GM21528 (cell line): ENCODE measurements at regions not wholly inside any gene's neighbourhood (a gene's known extent, or its start where the extent isn't known, plus 50 kb on each side); places are given as distances from the start of the nearest gene placed in this dataset.

ENCODE experiments used
- ATAC-seq: cut with Tn5 transposase; IDR thresholded peaks from one replicate; pipeline ENCODE4 v1.9.1; 2021; ENCODE audit warnings: mild to moderate bottlenecking, moderate library complexity; ENCODE audit not compliant: unreplicated experiment, low FRiP score

DNA sequence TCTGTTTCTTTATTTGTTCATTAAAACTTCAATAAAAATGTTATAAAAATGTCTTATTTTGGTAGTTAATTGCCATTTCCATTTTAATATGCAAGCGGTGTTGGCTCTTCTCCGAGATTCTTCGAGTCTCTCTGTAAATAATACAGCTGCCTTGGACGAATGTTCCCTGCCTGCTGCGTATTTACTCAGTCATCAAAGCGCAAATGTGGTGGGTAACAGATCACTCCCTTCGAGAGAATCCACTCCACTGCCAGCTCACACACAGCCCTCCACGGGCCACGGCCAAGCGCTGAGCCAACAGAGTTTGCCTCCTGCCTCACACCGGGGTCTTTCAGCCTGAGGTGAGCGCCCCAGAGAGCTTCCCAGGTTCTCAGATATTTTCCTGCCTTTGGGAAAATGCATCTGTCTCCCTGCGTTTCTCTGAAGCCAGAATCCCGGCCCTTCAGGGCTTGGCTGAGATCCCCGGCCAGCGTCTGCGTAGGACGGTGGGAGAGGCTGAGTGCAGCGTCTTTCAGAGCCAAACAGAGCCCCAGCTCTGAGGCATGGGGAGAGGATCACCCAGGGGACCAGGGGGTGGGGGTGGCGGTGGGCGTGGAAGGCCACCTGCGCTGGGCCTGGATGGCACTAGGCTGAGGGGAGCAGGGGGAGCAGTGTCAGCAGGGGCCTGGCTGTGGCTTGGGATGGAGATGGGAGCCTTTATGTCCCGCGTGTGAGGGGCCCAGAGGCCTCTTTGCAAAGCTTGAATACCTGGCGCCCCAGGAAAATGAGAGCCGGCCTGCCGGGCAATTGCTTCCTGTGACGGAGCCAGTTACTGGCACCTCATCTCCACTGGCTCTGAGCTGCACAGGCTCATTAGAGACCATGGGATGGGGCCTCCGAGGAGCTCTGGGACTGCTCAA lies 248.7 kb downstream of the RBFOX3 start:
- ATAC-seq = no peak

DNA sequence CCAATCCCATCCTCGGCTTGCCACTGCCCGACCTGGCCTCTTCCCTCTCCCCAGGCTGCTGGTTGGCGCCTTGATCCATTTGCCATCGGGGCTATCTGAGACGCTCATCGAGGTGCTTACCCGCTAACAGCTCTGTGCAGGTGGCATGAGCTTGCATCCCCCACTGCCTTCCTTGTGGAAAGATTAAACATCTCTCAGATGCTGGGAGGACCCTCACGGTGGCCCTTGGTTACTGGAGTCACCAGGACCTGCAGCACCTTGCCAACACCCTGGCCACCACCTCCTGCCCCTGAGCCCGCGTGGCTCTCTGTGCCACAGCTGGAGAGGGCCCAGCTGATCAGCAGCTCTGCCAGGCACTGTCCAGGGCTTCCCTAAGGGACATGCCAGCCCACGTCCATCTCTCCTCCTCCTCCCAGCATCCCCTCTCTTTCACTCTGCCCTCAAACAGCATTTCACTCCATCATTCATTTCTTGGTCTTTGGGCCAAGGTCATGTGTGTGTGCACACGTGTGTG lies 249.6 kb downstream of the RBFOX3 start:
- ATAC-seq = no peak

DNA sequence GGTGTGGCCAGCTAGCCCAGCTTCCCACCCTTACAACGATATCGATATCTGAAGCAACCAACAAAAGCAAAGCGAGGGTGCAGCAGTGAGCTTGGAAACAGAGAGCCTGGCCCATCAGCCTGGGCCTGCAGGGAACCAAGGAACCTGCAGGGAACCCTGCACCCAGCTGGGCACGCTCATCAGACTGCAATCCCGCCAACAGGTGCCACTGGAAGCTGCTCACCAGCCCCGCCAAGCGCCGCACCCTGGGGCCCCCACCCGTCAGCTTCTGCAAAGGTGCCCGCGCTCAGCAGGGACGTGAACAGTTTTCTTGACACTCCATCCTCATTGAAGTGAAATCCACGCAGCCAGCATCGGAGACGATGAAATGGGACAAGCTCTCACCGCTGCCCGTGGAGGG lies 250.7 kb downstream of the RBFOX3 start:
- ATAC-seq = no peak

DNA sequence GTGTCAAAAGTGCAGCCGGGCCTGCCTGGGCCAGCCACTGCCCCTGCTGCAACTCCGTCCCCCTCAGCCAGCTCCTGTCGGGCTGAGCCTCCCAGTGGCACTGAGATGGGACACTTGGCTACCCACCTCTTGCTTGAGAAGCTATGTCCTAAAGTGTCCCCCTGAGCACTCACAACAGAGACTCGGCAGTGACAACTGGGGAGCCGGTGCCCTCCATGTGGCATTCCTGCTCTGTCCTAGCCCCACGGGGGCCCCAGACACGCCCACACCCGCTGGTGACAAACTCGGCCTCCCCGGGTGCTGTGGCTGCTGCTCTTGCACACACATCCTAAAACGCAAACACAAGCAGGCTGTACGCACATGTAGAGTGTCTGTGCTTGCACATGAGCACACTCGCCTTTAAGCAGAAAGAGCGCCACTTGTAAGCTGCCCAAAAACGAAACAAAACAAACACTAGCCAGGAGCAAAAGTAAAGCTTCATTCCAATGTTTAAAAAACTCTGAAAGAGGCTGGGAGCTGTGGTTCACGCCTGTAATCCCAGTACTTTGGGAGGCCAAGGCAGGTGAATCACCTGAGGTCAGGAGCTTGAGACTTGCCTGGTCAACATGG lies 253.9 kb downstream of the RBFOX3 start:
- no peak for ATAC-seq

DNA sequence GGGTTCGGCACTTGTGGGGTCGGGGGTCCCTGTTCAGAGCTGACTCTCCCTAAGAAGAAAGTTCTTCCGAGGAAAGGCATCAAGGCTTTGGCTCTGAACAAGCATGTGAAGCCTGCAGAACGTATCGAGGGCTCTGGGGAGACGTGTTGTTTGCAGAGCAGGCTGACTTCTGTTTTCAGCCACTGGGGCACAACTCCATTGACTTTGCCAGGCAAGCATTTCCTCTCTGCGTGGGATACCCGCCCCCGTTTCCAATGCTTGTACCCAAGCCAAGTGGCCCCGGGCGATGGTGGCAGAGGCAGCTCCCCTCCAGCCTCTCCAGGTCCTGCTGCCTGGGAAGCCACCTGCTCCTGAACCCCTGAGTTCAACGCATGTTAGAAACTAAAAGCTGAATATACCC lies 255.7 kb downstream of the RBFOX3 start:
- ATAC-seq = no peak

DNA sequence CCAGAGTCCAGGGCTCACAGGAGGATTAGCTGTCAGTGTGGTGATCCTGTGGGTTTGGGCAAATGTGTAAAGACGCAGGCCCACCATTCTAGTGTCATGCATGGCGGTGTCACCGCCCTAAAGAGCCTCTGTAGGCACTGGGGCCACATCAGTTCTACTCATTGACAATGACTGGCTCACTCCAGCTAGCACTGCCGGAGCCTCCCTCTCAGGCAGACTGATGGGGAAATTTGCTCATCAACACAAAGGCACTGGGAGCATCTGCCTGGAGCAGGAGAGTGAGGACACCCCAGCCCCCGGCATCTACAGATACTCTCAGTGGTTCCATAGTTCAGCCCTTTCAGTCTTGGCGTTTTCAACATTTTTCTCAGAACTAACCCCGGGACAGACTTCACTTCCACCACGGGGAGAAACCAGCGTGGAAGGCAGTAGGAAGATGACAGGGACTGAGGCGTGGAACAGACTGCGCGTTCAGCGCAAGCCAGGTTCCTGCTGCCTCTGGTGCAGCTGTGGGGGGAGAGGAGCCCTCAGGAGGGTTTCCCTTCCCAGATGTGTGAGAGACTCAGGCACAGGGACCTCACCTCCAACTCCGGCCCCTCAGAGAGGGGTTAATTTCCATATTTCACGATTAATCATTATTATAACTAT lies 256.6 kb downstream of the RBFOX3 start:
- no peak for ATAC-seq

DNA sequence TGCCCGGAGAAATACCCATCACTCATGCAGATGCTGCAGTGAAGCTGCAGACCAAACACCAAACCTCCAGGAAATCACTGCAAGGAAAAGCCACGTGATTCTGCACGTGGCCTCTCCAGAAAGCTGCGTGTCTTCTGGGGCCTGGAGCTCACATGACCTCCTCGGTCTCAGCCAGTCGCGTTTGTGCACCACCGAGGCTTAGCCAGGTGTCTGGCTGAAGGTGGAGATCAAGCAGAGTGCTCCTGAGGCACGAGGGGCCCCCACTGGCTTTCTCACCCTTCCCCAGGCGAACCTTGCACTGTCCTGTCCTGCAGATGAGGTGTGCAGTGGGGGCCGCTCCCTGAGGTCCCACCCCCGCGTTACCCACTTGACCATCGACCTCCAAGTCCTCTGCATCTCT lies 257.3 kb downstream of the RBFOX3 start:
- no peak for ATAC-seq

DNA sequence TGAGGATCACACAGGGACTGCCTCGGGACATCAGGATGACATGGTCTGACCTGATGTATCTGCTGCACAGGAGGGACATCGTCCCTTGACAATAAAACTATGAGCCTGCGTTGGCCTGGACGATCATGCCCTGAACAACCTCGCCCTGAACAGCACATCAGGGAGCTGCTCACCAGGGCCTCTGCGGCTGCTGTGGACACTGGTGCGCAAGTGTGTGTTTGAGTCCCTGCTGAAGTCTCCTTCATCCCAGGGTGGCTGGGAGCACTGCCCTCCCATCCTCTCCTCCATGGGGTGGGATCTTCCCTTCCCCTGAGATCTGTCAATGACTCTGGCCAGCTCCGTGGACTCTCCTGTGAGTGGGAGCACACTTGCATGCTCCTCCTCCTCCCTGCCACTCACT lies 257.8 kb downstream of the RBFOX3 start:
- ATAC-seq = no peak

DNA sequence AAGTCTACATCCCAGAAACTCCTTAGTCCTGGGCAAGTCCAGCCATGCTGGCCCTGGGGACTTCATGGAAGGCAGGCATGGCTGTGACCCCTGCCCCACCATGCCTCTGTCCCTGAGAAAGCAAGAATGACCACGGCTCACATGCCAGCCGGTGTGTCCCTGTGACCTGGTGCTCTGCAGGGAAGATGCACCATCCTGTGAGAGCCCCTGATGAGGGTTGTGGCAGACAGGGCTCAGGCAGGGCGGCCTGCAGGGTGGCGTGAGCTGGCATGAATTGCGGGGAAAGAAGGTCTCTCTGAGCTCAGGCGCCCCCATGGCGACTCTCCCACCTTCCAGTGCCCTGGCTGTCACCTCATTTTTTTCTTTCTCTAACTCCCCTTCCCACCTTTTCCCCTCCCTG lies 260.3 kb downstream of the RBFOX3 start:
- no peak for ATAC-seq

DNA sequence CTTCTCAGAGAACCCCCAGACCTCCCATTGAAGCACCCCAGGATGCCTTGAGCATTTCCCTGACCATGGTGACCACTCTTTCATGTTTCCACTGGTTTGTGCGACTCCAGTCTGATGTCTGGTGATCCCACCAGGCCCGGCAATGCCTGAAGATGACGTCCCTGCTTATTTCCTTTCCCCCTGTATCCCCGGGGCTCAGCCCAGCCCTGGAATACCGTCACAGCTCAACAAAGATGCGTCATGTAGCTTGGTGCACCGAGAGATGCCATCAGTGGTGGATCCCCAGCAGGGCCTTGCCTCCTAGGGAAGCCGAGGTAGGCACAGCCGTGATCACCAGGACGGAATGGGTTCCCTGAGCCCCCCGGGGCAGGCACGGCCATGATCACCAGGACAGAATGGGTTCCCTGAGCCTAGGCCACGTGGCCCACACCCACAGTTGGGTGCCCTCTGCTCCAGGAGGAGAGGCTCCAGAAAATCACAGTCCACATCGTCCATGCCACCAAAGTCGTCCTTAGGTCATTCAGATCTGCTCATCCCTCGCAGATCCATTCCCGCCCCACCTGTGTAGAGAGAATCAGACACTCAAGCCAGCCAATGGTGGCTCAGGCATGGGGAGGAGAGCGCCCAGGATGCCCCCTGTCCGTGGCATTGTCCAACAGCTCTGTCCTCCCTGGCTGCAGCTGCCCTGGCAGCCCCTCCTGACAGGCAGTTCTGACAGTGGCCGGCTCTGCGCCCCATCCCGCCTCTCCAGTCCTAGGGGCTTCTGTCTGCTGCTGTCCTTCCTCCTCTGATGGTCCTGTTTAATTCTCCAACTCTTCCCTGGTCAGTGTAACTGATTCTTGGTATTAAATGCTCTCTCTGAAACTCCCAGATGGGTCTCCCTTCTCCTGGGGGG lies 261.1 kb downstream of the RBFOX3 start:
- ATAC-seq = no peak

DNA sequence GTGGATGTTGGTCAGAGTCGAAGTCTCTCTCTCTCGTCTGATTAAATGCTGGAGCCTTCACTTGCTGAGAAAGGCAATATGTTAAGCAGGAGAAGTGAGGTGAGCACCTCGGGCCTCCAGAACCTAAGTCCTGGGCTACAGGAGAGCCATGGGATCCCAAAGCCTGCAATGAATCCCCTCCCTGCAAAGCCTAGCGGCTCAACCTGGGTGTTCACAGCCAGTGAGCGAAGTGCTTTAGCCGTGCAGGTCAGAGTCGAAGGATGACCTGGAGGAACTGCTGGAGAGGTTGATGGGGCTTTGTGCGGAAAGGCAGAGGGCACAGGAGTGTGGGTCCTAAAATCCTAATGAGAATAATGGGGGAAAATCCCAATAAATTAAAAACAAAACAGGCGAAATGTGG lies 267.8 kb downstream of the ENGASE start:
- ATAC-seq = no peak

DNA sequence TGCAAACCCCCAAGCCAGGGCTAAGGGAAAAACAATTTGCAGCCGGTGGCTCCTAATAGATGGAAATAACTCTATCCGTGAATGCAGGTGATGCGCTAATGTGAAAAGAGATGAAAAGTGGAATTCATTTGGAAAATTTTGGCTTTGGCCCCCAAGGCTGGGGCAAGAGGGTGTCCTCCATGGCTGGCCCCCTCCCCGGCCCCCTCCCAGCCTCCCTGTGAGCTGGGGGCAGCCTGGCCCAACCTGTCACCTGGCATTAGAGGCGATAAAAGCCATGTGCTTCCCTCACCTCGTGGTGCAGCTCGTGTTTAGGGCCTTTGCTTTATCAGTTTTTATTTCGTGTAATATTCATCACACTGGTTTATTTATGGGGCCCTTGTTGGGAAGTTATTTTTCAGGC lies 267.2 kb downstream of the ENGASE start:
- ATAC-seq = no peak

DNA sequence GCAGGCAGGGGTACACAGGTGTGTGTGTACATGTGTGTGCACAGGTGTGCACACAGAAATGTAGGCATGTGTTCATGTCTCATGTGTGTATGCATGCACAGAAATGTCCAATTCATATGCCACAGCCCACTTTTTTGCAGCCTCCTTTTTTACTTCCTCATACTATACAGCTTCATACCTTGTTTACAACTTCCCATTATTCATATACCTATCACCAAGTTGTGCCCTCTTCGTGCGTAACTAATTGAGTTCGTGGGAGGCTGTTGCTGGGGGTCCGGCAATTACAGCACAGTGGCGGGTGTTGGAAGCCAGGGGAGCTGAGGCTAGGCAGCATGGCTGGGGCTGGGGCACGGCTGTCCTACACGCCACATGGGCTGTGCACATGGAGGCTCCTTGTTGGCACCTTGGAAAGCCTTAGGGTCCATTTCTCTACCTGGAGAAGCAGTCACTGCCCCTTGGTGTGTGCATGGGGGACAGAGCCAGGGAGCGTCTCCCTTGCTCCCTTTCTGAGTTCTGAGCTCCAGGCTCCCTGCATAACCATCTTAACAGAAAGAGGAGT lies 266.7 kb downstream of the ENGASE start:
- peak; percentile 20 for ATAC-seq

DNA sequence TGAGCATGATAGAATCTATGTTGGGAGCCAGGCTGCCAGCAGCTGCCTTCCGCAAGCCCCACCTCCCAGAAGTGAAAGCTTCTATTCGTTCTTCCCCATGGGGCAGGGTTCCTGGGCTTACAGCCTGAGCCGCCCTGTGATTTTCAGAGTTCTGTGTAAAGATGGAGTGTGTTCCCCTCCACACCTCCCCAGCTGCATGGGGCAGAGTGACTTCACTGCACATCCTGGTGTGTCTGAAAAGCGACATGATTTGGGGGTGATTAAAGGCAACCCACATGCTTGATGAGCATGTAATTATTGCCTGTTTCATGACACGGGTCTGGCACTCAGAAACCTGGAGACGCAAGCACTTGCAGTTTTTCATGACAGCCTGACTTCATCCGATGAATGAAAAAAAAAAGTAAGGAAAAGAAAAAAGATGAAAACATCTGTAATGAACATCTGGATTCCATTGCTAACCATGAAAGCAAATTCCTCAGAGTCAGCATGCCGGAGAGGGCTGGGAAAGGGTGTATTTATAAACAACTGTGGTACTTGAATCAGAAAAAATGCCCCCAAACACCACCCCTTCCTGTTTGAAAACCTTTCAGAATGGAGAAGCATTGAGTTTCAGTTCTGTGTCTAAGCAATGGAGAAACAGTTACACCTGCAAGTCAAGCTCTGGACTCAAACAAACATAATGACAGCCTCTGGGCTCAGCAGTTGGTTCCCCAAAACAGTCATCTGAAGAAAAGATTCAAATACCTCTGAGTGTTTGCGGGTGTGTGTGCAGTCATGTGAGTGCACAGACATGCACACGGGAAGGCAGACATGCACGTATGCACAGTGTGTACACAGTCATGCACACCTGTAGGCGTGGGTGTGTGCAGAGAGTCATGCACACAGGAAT lies 266.0 kb downstream of the ENGASE start:
- peak; percentile 70 for ATAC-seq

DNA sequence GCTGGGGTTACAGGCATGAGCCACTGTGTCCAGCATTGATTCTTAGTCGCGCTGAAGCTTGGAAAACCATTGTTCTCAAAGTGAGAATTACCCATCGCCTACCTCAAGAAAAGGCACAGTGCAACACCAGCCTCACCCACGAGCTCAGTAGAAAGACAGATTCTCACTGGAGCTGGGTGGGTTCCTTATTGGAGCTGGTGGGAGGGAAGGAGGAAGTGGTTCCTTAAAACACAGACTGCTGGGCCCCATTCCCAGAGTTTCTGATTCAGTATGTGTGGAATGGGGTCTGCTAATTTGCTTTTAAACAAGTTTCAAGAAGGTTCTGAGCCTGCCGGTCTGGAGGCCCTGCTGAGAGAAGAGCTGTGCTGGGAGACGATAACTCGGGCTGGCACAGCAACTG lies 264.7 kb downstream of the ENGASE start:
- no peak for ATAC-seq

DNA sequence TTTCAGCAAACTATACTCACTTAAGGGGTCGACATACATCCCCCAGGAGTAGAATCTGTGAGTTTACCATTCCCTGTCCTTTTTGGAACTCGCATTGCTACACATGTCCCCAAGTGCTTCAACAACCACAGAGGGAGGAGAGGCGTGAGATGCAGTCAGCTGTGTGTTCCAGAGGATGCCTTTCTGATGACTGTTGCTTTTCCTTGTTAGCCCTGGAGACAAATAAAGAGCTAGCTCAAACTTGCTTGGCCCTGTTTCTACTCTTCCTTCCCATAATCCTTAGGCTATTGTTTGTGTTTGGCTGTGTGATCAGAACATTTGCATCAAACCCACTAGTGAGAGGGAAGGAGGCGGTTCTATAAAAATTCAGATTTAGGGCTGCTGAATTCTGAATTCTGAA lies 264.0 kb downstream of the ENGASE start:
- no peak for ATAC-seq

DNA sequence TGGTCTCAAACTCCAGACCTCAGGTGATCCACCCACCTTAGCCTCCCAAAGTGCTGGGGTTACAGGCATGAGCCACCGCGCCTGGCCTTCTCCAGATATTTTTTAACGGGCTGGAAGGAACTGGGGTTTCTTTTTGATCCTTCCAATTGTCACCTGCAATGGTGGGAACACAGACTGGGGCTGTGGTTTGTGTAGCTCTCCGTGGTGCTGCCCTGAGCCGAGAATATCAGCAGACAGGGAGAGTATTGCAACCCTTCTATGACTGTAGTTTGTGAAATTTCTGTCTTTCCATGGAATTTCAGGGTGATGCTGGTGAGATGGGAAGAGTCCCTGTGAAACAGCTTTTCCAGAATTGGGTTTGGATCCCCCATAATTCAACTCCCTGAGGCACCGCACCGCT lies 263.5 kb downstream of the ENGASE start:
- ATAC-seq = no peak

DNA sequence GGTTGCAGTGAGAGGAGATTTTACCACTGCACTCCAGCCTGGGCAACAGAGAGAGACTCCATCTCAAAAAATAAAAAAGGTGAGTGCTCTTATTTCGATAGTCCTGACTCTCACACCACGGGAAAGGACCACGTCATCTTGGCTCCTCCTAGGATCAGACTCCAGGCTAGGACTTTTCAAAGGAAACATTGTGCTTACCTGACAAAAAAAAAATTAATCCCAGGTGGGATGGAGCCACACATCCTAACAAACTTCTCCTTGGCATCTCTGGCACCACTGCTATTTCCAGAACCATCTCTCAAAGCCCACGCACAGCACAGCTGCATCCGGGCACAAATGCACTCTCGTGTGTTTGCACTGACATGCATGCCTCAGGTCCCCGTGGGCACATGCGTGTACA lies 262.4 kb downstream of the ENGASE start:
- no peak for ATAC-seq

DNA sequence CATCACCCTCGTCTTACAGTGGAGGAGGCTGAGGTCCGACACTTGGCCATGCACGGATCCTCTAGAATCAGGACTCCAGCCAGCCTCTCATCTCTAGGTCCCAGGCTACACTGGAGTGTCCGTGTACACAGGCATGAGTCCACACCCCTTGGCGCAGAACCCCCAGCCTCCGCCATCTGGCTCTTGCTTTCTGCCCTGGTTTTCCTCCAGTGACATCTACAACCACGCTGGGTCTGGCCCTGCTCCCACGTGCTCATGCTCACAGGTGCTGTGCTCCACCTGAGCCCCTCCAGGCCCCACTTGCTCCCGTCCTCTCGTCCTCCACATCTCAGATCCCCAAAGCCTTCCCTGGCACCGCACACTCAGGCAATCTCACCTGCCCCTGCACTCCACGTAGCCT lies 260.8 kb downstream of the ENGASE start:
- ATAC-seq = no peak
